Adrenal gland (tissue), 9 donors: ENCODE measurements at regions not wholly inside any gene's neighbourhood (a gene's known extent, or its start where the extent isn't known, plus 50 kb on each side); places are given as distances from the start of the nearest gene placed in this dataset.

ENCODE experiments used
- DNase-seq, 7 donors: peaks; one replicate each; pipeline ENCODE4 v3.0.0-alpha.2; 2019 to 2020
- H3K27ac ChIP-seq, 5 donors: fragments of 200-600 bp; sonication (generic) in 4 of 5; 1 replicate in 3 of 5; 2 replicates in 2 of 5; pipeline versions ENCODE4 v1.5.1 to v1.8.0; 2016 to 2020; ENCODE audit warnings: mild to moderate bottlenecking in 1 of 5
- H3K27me3 ChIP-seq: fragments of 200-600 bp; 2 replicates; pipeline ENCODE4 v1.8.0; 2021
- H3K36me3 ChIP-seq, 2 donors: fragments of 200-600 bp; replicated peaks in 1 of 2; 1 replicate in 1 of 2; 2 replicates in 1 of 2; pipeline versions ENCODE4 v1.5.1 to v1.8.0; 2018 to 2022
- H3K4me1 ChIP-seq, 2 donors: fragments of 200-600 bp; replicated peaks in 1 of 2; 1 replicate in 1 of 2; 2 replicates in 1 of 2; pipeline versions ENCODE4 v1.5.1 to v1.8.0; 2018 to 2021
- H3K4me3 ChIP-seq, 4 donors: fragments of 200-600 bp; sonication (generic) in 3 of 4; one replicate each; pipeline ENCODE4 v1.5.1; 2016 to 2018
- H3K9me3 ChIP-seq, 3 donors: fragments of 200-600 bp; sonication (generic) in 1 of 3; replicated peaks in 1 of 3; 1 replicate in 2 of 3; 2 replicates in 1 of 3; pipeline versions ENCODE4 v1.5.1 to v1.8.0; 2016 to 2021
- POLR2A ChIP-seq, 2 donors: fragments of 450-650 bp; IDR thresholded peaks; one replicate each; pipeline ENCODE4 v1.6.1; 2017; ENCODE audit warnings: antibody characterized with exemption in 2 of 2, mild to moderate bottlenecking in 2 of 2, moderate library complexity in 1 of 2
- WGBS, 4 donors: extraction: QIAGEN DNeasy Blood & Tissue Kit in 2 of 4; methylation state at CpG; one replicate each; pipeline versions ENCODE4 v1.1.5 to v1.1.7; 2013 to 2017; 5-methylcytosine and 5-hydroxymethylcytosine counted together
- intact Hi-C, 2 donors: fragments of 100-400 bp; cut with DNase I; formaldehyde crosslinking; loops; one replicate each; pipeline versions ENCODE4 v1.14.1 to v1.15.0; 2022 to 2023
- TF ChIP-seq, protein P1 (sequence below), 6 experiments: fragments of 450-650 bp in 4 of 6; fragments of 200-600 bp in 2 of 6; sonication (generic) in 1 of 6; IDR thresholded peaks; 1 replicate in 5 of 6; 2 replicates in 1 of 6; pipeline versions ENCODE4 v1.5.1 to v1.8.0; 2016 to 2021; ENCODE audit warnings: antibody characterized with exemption in 6 of 6, mild to moderate bottlenecking in 2 of 6, moderate library complexity in 1 of 6
- donor health status: healthy with polysubstance abuse.
- donor health status: Bipolar disorder and iron deficiency.
- donor health status: DM: yes; HTN: yes; CAD: no.
- donor health status: DM: no; HTN: no; CAD: no.
- donor health status: DM: no; HTN: no; CAD: no.

GRCh38 chr12:132439333-132439904 is 50.5 kb upstream of the FBRSL1 start:
- WGBS, 4 donors = 69 to 77% (median 74%) methylated on average over 23 to 28 of the region's 28 CpGs
- DNase-seq = no peak
- no peak overlapping the region for H3K27ac ChIP-seq
- H3K9me3 ChIP-seq = no peaks in the 10 kb centered on the region
- no peaks in the 10 kb centered on the region for H3K4me1 ChIP-seq
- intact Hi-C loops = no loop called here
- no peaks in the 10 kb centered on the region for H3K36me3 ChIP-seq
- no peak overlapping the region for H3K4me3 ChIP-seq
- peaks cover 5% of the 10 kb centered on the region for H3K27me3 ChIP-seq
- TF ChIP-seq, protein P1, sequence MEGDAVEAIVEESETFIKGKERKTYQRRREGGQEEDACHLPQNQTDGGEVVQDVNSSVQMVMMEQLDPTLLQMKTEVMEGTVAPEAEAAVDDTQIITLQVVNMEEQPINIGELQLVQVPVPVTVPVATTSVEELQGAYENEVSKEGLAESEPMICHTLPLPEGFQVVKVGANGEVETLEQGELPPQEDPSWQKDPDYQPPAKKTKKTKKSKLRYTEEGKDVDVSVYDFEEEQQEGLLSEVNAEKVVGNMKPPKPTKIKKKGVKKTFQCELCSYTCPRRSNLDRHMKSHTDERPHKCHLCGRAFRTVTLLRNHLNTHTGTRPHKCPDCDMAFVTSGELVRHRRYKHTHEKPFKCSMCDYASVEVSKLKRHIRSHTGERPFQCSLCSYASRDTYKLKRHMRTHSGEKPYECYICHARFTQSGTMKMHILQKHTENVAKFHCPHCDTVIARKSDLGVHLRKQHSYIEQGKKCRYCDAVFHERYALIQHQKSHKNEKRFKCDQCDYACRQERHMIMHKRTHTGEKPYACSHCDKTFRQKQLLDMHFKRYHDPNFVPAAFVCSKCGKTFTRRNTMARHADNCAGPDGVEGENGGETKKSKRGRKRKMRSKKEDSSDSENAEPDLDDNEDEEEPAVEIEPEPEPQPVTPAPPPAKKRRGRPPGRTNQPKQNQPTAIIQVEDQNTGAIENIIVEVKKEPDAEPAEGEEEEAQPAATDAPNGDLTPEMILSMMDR (IDR thresholded peaks at IDR 0.05) = no peak
- TF ChIP-seq POLR2A (IDR thresholded peaks at IDR 0.05) = no peak

- no peak overlapping the region for H3K4me3 ChIP-seq
- no peaks in the 10 kb centered on the region for H3K9me3 ChIP-seq
- no peaks in the 10 kb centered on the region for H3K36me3 ChIP-seq
- peaks cover 0 to under 1% of the 10 kb centered on the region in 2 donors for H3K4me1 ChIP-seq
- peaks cover 7% of the 10 kb centered on the region for H3K27me3 ChIP-seq
- TF ChIP-seq, protein P1 (IDR thresholded peaks at IDR 0.05) = no peak
- TF ChIP-seq POLR2A (IDR thresholded peaks at IDR 0.05) = no peak
- intact Hi-C loops = no loop called here
- no peak overlapping the region for H3K27ac ChIP-seq
- no peak for DNase-seq
- 86 to 96% (median 92%) methylated on average over 9 to 28 of the region's 28 CpGs for WGBS, 4 donors
These were observed 51.2 kb upstream of the FBRSL1 start for GRCh38 chr12:132438726-132439125.

DNA sequence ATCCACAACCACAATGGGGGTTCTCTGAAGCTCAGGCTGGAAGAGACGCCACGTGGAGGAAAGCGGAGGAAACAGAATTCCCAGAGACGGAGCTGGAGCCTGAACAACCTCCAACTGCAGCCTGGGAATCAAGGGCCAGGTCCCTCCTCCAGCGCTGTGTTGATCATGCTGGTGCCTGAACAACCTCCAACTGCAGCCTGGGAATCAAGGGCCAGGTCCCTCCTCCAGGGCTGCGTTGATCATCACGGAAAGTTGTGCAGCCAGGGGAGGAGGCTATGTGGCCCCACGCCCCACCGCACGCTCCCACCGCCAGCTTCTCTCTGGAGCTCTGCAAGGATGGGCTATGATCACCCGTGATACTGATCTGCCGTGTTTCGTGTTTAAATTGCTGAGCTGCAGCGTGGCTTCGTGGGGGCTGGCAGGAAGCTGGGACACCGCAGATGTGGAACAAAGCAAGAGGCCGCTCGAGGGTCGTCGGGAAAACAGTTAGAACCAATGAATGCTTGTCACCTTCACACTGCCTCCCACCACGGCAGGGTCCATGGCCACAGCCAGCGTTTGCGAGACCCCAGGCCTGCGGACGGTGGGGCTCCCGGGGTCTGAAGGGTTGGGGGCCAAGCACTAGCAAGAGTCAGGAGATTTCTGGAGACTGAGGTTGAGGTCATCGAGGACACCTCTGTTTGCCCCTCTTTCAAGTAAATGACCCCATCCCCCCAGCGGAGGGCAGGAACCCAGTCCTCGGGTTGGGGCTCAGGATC is 51.8 kb upstream of the FBRSL1 start:
- TF ChIP-seq, protein P1 (IDR thresholded peaks at IDR 0.05) = no peak
- no peak for TF ChIP-seq POLR2A (IDR thresholded peaks at IDR 0.05)
- H3K27me3 ChIP-seq = peaks cover 8% of the 10 kb centered on the region
- no peak overlapping the region for H3K27ac ChIP-seq
- H3K36me3 ChIP-seq = no peaks in the 10 kb centered on the region
- peaks cover 0 to 3% of the 10 kb centered on the region in 2 donors for H3K4me1 ChIP-seq
- 71 to 74% (median 73%) methylated on average over 25 to 30 of the region's 30 CpGs for WGBS, 4 donors
- no peak overlapping the region for H3K4me3 ChIP-seq
- no peak for DNase-seq
- no peaks in the 10 kb centered on the region for H3K9me3 ChIP-seq
- intact Hi-C loops = no loop called here

GRCh38 chr12:132437252-132437932 is 52.6 kb upstream of the FBRSL1 start:
- H3K4me3 ChIP-seq = no peak overlapping the region
- DNase-seq = no peak
- H3K27ac ChIP-seq = no peak overlapping the region
- H3K4me1 ChIP-seq = peaks cover 0 to 3% of the 10 kb centered on the region in 2 donors
- no peaks in the 10 kb centered on the region for H3K36me3 ChIP-seq
- WGBS, 4 donors = 26 to 33% (median 30%) methylated on average over 9 to 15 of the region's 15 CpGs
- peaks cover 8% of the 10 kb centered on the region for H3K27me3 ChIP-seq
- intact Hi-C loops = no loop called here
- TF ChIP-seq POLR2A (IDR thresholded peaks at IDR 0.05) = no peak
- TF ChIP-seq, protein P1 (IDR thresholded peaks at IDR 0.05) = no peak
- H3K9me3 ChIP-seq = no peaks in the 10 kb centered on the region
